Neuronal stem cell (in vitro differentiated cells): ENCODE measurements at regions not wholly inside any gene's neighbourhood (a gene's known extent, or its start where the extent isn't known, plus 50 kb on each side); places are given as distances from the start of the nearest gene placed in this dataset.
"Not testable (repeated sequence)": the region's sequence is repeated elsewhere in the genome, so short reads cannot be mapped to it uniquely, and the experiment has no call there.

Experiments used
- DNase-seq: peaks from one replicate; pipeline ENCODE4 v3.0.0-alpha.2; 2013; ENCODE audit warnings: low spot score
- H2AFZ ChIP-seq: one replicate; pipeline ENCODE4 v1.6.1; 2013; ENCODE audit warnings: mild to moderate bottlenecking, low read length, inconsistent platforms
- H2AK5ac ChIP-seq: 2 replicates; pipeline ENCODE4 v1.6.1; 2013; ENCODE audit warnings: low read depth, mild to moderate bottlenecking, inconsistent platforms, low read length, moderate library complexity, mixed read lengths
- H2BK120ac ChIP-seq: 2 replicates; pipeline ENCODE4 v1.6.1; 2013; ENCODE audit warnings: low read depth, mild to moderate bottlenecking, inconsistent platforms, low read length, moderate library complexity, mixed read lengths
- H2BK12ac ChIP-seq: one replicate; pipeline ENCODE4 v1.6.1; 2013; ENCODE audit warnings: low read length, inconsistent platforms
- H2BK15ac ChIP-seq: 2 replicates; pipeline ENCODE4 v1.6.1; 2013; ENCODE audit warnings: mild to moderate bottlenecking, low read length, inconsistent platforms, mixed read lengths
- H2BK5ac ChIP-seq: one replicate; pipeline ENCODE4 v1.6.1; 2013; ENCODE audit warnings: inconsistent platforms, mild to moderate bottlenecking, low read length, moderate library complexity
- H3K14ac ChIP-seq: one replicate; pipeline ENCODE4 v1.6.1; 2013; ENCODE audit warnings: low read length, inconsistent platforms
- H3K18ac ChIP-seq: 2 replicates; pipeline ENCODE4 v1.6.1; 2013; ENCODE audit warnings: low read length, inconsistent platforms
- H3K23ac ChIP-seq: 2 replicates; pipeline ENCODE4 v1.6.1; 2013; ENCODE audit warnings: low read depth, mild to moderate bottlenecking, mixed read lengths, low read length, inconsistent platforms; ENCODE audit not compliant: poor library complexity
- H3K27ac ChIP-seq: replicated peaks from 3 replicates; pipeline ENCODE4 v1.5.1; 2013; ENCODE audit warnings: low read length, inconsistent platforms
- H3K27me3 ChIP-seq, 3 experiments: 2 replicates each; pipeline ENCODE4 v1.6.1; 2013; ENCODE audit warnings: low read length in 3 of 3, mild to moderate bottlenecking in 2 of 3, inconsistent platforms in 1 of 3, low read depth in 1 of 3, mixed read lengths in 1 of 3, moderate library complexity in 1 of 3; ENCODE audit not compliant: control insufficient read depth in 3 of 3, insufficient read depth in 3 of 3
- H3K36me3 ChIP-seq, 2 donors: replicated peaks in 1 of 2; 2 replicates each; pipeline ENCODE4 v1.6.1; 2013; ENCODE audit warnings: low read length in 2 of 2; ENCODE audit not compliant: control insufficient read depth in 2 of 2, insufficient read depth in 2 of 2
- H3K4ac ChIP-seq: 2 replicates; pipeline ENCODE4 v1.6.1; 2013; ENCODE audit warnings: inconsistent platforms, mild to moderate bottlenecking, low read length, moderate library complexity
- H3K4me1 ChIP-seq, 2 donors: 1 replicate in 1 of 2; 2 replicates in 1 of 2; pipeline ENCODE4 v1.6.1; 2013; ENCODE audit warnings: low read length in 2 of 2, low read depth in 1 of 2; ENCODE audit not compliant: control insufficient read depth in 2 of 2, insufficient read depth in 1 of 2
- H3K4me2 ChIP-seq: one replicate; pipeline ENCODE4 v1.6.1; 2013; ENCODE audit warnings: mild to moderate bottlenecking, low read length, inconsistent platforms; ENCODE audit not compliant: insufficient read depth, poor library complexity, severe bottlenecking
- H3K4me3 ChIP-seq, 2 donors: 2 replicates each; pipeline ENCODE4 v1.5.1; 2013; ENCODE audit warnings: low read length in 2 of 2, mild to moderate bottlenecking in 2 of 2, inconsistent platforms in 1 of 2, moderate library complexity in 1 of 2
- H3K79me1 ChIP-seq: one replicate; pipeline ENCODE4 v1.6.1; 2013; ENCODE audit warnings: low read depth, mild to moderate bottlenecking, inconsistent platforms, low read length, moderate library complexity
- H3K9ac ChIP-seq: one replicate; pipeline ENCODE4 v1.6.1; 2013; ENCODE audit warnings: mild to moderate bottlenecking, low read depth, low read length, inconsistent platforms; ENCODE audit not compliant: poor library complexity
- H3K9me3 ChIP-seq, 2 donors: replicated peaks in 1 of 2; 2 replicates each; pipeline versions ENCODE3 to v1.6.1; 2013; ENCODE audit warnings: low read length in 2 of 2, mild to moderate bottlenecking in 2 of 2, inconsistent platforms in 1 of 2, low read depth in 1 of 2, mixed read lengths in 1 of 2, moderate library complexity in 1 of 2; ENCODE audit not compliant: control insufficient read depth in 2 of 2, insufficient read depth in 1 of 2
- H4K8ac ChIP-seq: one replicate; pipeline ENCODE4 v1.6.1; 2013; ENCODE audit warnings: low read depth, mild to moderate bottlenecking, inconsistent platforms, low read length, moderate library complexity
- H4K91ac ChIP-seq: one replicate; pipeline ENCODE4 v1.6.1; 2013; ENCODE audit warnings: low read length, low read depth, mild to moderate bottlenecking, inconsistent platforms; ENCODE audit not compliant: poor library complexity
- WGBS, 2 donors: extraction: QIAGEN DNeasy Blood & Tissue Kit; methylation state at CpG; one replicate each; pipeline ENCODE4 v1.1.7; 2013; ENCODE audit warnings: missing lambda C conversion rate in 2 of 2, mixed read lengths in 1 of 2; ENCODE audit not compliant: insufficient read length in 2 of 2, insufficient replicate concordance in 1 of 2; ENCODE audit errors: extremely low coverage in 2 of 2; 5-methylcytosine and 5-hydroxymethylcytosine counted together

- H4K8ac ChIP-seq, H3K23ac ChIP-seq, H2AK5ac ChIP-seq, H4K91ac ChIP-seq, H2AFZ ChIP-seq, H3K27ac ChIP-seq, H3K18ac ChIP-seq, H3K4me3 ChIP-seq, H3K79me1 ChIP-seq, H2BK15ac ChIP-seq, H3K9ac ChIP-seq, H2BK5ac ChIP-seq, H3K36me3 ChIP-seq, H2BK120ac ChIP-seq, DNase-seq, H3K4ac ChIP-seq, H3K4me2 ChIP-seq, H3K9me3 ChIP-seq, H2BK12ac ChIP-seq, H3K14ac ChIP-seq, H3K4me1 ChIP-seq, H3K27me3 ChIP-seq: not testable (repeated sequence)
These were observed 249.4 kb downstream of the UBE3D start for GRCh38 chr6:82816243-82816642.

GRCh38 chr6:82818727-82819126 lies 246.9 kb downstream of the UBE3D start:
- Histone ChIP-seq H3K4ac (no peak overlapping the region), H3K27me3 (no peaks in the 10 kb centered on the region), H2BK15ac (no peak overlapping the region), H3K18ac (no peak overlapping the region), H3K4me2 (no peak overlapping the region), H3K14ac (no peak overlapping the region), H3K27ac (no peak overlapping the region), H2AFZ (no peak overlapping the region), H3K23ac (no peak overlapping the region), H4K91ac (no peak overlapping the region), H2BK12ac (no peak overlapping the region), H3K4me1 (no peaks in the 10 kb centered on the region), H4K8ac (no peak overlapping the region), H3K79me1 (no peaks in the 10 kb centered on the region), H3K36me3 (no peaks in the 10 kb centered on the region), H2BK120ac (no peak overlapping the region), H3K4me3 (no peak overlapping the region), H3K9me3 (peaks cover 0 to under 1% of the 10 kb centered on the region in 2 donors), H2BK5ac (no peak overlapping the region), H3K9ac (no peak overlapping the region), H2AK5ac (no peak overlapping the region)
- WGBS, 2 donors: no CpG with 5 or more reads among the region's 3 CpGs
- no peak for DNase-seq

GRCh38 chr6:82823361-82823760 lies 242.3 kb downstream of the UBE3D start:
- H2BK5ac ChIP-seq: no peak overlapping the region
- H3K23ac ChIP-seq: no peak overlapping the region
- H2AFZ ChIP-seq: no peak overlapping the region
- H3K4me1 ChIP-seq: no peaks in the 10 kb centered on the region
- H3K36me3 ChIP-seq: no peaks in the 10 kb centered on the region
- DNase-seq: no peak
- no peaks in the 10 kb centered on the region for H3K79me1 ChIP-seq
- H3K9ac ChIP-seq: no peak overlapping the region
- no peak overlapping the region for H4K91ac ChIP-seq
- H2BK15ac ChIP-seq: no peak overlapping the region
- no peak overlapping the region for H3K4me2 ChIP-seq
- H3K18ac ChIP-seq: no peak overlapping the region
- H3K14ac ChIP-seq: no peak overlapping the region
- H2BK120ac ChIP-seq: no peak overlapping the region
- H2BK12ac ChIP-seq: no peak overlapping the region
- no peak overlapping the region for H3K27ac ChIP-seq
- no peak overlapping the region for H3K4me3 ChIP-seq
- H3K27me3 ChIP-seq: no peaks in the 10 kb centered on the region
- H4K8ac ChIP-seq: no peak overlapping the region
- H3K9me3 ChIP-seq: peaks cover 0 to 1% of the 10 kb centered on the region in 2 donors
- no peak overlapping the region for H2AK5ac ChIP-seq
- no peak overlapping the region for H3K4ac ChIP-seq

GRCh38 chr6:82832811-82833210 lies 232.8 kb downstream of the UBE3D start:
- H2AFZ ChIP-seq: no peak overlapping the region
- no peak overlapping the region for H3K27ac ChIP-seq
- H3K4me1 ChIP-seq: no peaks in the 10 kb centered on the region
- no peak overlapping the region for H2BK15ac ChIP-seq
- H3K14ac ChIP-seq: no peak overlapping the region
- DNase-seq: no peak
- H3K9ac ChIP-seq: no peak overlapping the region
- H2AK5ac ChIP-seq: no peak overlapping the region
- WGBS, 2 donors: no CpG with 5 or more reads among the region's 3 CpGs
- no peak overlapping the region for H2BK5ac ChIP-seq
- H2BK120ac ChIP-seq: no peak overlapping the region
- H3K18ac ChIP-seq: no peak overlapping the region
- H4K91ac ChIP-seq: no peak overlapping the region
- H3K36me3 ChIP-seq: no peaks in the 10 kb centered on the region
- H3K23ac ChIP-seq: no peak overlapping the region
- no peaks in the 10 kb centered on the region for H3K9me3 ChIP-seq
- H3K4ac ChIP-seq: no peak overlapping the region
- H3K4me2 ChIP-seq: no peak overlapping the region
- no peak overlapping the region for H4K8ac ChIP-seq
- H2BK12ac ChIP-seq: no peak overlapping the region
- no peaks in the 10 kb centered on the region for H3K79me1 ChIP-seq
- H3K27me3 ChIP-seq: no peaks in the 10 kb centered on the region
- H3K4me3 ChIP-seq: no peak overlapping the region
